NOMO-1 (cell line): ENCODE measurements at regions not wholly inside any gene's neighbourhood (a gene's known extent, or its start where the extent isn't known, plus 50 kb on each side); places are given as distances from the start of the nearest gene placed in this dataset.

Experiments
- DNase-seq, 2 experiments: peaks; one replicate each; lab custom pipeline; 2025; ENCODE audit not compliant: unreplicated experiment in 2 of 2; lab: John Stamatoyannopoulos, UW

GRCh38 chr11:15532432-15532831 is 417.7 kb downstream of the INSC start:
- DNase-seq, result no peak

GRCh38 chr11:15534266-15534665 is 419.5 kb downstream of the INSC start:
- no peak for DNase-seq

GRCh38 chr11:15535414-15535813 is 420.7 kb downstream of the INSC start:
- no peak for DNase-seq

GRCh38 chr11:15536438-15536837 is 421.7 kb downstream of the INSC start:
- DNase-seq, result no peak

- DNase-seq, result no peak
These were observed 424.9 kb downstream of the INSC start for GRCh38 chr11:15539645-15540044.

GRCh38 chr11:15541079-15541478 is 426.4 kb downstream of the INSC start:
- DNase-seq, result peak in 1 of 2 experiments; percentile 19

GRCh38 chr11:15544353-15544752 is 429.6 kb downstream of the INSC start:
- DNase-seq, result no peak

- DNase-seq, result no peak
These were observed 433.0 kb downstream of the INSC start for GRCh38 chr11:15547685-15548084.

GRCh38 chr11:15551901-15552851 is 437.5 kb downstream of the INSC start:
- DNase-seq, result no peak

GRCh38 chr11:15555161-15555560 is 440.4 kb downstream of the INSC start:
- DNase-seq, result no peak

GRCh38 chr11:15557457-15558230 is 442.9 kb downstream of the INSC start:
- DNase-seq, result peak; percentile 73 to 88

GRCh38 chr11:15558513-15559181 is 443.9 kb downstream of the INSC start:
- DNase-seq, result no peak

GRCh38 chr11:15560689-15561467 is 446.2 kb downstream of the INSC start:
- no peak for DNase-seq

- DNase-seq, result no peak
These were observed 447.5 kb downstream of the INSC start for GRCh38 chr11:15562230-15562629.

GRCh38 chr11:15563054-15563453 is 448.3 kb downstream of the INSC start:
- no peak for DNase-seq

GRCh38 chr11:15565880-15566279 is 451.2 kb downstream of the INSC start:
- no peak for DNase-seq

- DNase-seq, result no peak
These were observed 453.7 kb downstream of the INSC start for GRCh38 chr11:15568440-15568839.

- no peak for DNase-seq
These were observed 454.7 kb downstream of the INSC start for GRCh38 chr11:15569305-15570025.

GRCh38 chr11:15575409-15575808 is 460.7 kb downstream of the INSC start:
- DNase-seq, result no peak

- DNase-seq, result no peak
These were observed 462.0 kb downstream of the INSC start for GRCh38 chr11:15576769-15577168.
